Left renal pelvis (tissue), 4 donors: ENCODE measurements at regions not wholly inside any gene's neighbourhood (a gene's known extent, or its start where the extent isn't known, plus 50 kb on each side); places are given as distances from the start of the nearest gene placed in this dataset.

Source experiments
- DNase-seq, 4 donors: peaks; one replicate each; pipeline ENCODE4 v3.0.0-alpha.2; 2013; ENCODE audit warnings: low read depth in 4 of 4, low spot score in 3 of 4

DNA sequence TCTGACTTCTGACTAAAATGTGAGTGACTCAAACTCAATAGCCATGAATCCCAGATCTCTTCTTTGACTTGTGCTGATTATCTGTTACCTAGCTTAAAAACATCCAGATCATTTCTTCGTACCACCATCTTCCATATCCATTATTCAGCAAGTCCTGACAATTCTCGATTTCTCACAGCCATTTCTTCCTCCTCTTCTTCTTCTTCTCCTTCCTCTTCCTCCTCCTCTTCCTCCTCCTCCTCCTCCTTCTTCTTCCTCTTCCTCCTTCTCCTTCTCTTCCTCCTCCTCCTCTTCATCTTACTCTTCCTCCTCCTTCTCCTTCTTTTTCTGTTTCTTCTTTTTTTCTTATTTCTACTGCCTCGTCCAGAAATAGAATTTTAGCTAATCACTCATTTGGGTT is 77.0 kb upstream of the MAP1B start:
- DNase-seq, result no peak

DNA sequence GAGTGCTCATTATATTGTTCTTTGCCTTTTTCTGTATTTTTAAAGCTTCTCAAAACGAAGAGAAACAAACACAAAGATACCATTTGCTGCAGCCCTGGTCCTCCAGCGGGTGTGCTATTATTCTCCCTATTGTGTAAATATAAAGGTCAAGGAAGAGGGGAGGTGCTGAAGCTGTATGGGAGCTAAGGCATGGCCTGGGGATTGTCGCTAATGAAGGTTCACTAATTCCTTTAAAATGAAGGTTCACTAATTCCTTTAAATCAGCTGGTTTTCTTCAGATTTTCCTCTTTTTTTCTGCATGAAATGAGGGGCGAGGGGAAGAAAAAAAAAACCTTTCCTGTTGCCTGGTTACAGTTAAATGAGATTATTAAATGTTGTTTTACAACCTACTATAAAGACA is 74.5 kb upstream of the MAP1B start:
- no peak for DNase-seq

DNA sequence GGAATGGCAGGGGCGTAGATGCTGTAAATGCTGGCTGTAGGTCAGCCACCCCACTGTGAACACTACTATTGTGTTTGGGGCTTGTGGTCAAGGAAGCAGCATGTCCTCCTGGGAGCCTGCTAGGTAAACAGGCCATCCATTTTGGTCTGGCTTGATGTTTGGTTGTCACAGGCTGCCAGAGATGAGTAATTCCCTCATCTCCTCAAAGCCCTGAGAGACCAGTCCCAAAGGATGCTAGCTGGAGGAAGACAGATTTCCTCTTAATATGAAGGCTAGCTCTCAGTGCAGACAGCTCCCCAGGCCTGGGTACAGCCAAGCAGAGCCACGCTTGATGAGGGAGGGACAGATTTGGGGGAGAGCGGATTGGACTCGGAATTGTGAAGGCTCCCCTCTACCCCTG is 72.5 kb upstream of the MAP1B start:
- DNase-seq, result no peak

GRCh38 chr5:72035831-72036230 is 71.4 kb upstream of the MAP1B start:
- no peak for DNase-seq

GRCh38 chr5:72036951-72037350 is 70.3 kb upstream of the MAP1B start:
- DNase-seq, result no peak

- no peak for DNase-seq
These were observed 66.8 kb upstream of the MAP1B start for GRCh38 chr5:72040513-72040912.

DNA sequence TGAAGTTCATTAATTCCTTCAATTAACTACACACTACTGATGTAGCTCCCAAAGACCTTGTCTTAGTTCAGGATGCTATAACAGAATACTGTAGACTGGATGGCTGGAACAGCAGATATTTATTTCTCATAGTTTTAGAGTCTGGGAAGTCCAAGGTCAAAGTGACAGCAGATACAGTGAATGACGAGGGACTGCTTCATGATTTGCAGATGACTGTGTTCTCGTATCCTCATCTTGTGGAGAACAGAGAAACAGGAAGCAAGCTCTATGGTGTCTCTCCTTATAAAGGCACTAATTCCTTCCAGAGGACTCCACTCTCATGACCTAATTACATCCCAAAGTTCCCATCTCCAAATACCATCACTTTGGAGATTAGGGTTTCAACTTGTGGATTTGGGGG is 65.6 kb upstream of the MAP1B start:
- no peak for DNase-seq

- no peak for DNase-seq
These were observed 65.2 kb upstream of the MAP1B start for GRCh38 chr5:72042097-72042496.

DNA sequence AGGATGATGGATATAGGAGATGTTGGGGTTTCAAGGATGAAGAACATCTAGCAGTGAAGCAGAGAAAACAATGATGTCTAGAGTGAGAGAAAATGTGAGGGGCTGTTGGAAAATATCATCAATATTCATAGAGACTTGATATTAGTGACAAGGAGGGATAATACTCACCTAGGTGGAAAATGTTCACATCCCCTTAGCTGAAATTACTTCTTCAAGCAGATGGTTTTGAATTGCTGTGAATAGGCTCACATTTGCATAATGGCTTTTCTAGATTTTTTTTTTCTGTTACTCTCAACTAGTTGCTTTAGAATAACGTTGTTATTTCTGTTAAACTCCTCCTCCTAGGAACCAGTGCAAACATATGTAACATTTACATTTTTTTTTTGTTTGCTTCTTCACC is 61.6 kb upstream of the MAP1B start:
- no peak for DNase-seq

- no peak for DNase-seq
These were observed 61.2 kb upstream of the MAP1B start for GRCh38 chr5:72046106-72046505.

DNA sequence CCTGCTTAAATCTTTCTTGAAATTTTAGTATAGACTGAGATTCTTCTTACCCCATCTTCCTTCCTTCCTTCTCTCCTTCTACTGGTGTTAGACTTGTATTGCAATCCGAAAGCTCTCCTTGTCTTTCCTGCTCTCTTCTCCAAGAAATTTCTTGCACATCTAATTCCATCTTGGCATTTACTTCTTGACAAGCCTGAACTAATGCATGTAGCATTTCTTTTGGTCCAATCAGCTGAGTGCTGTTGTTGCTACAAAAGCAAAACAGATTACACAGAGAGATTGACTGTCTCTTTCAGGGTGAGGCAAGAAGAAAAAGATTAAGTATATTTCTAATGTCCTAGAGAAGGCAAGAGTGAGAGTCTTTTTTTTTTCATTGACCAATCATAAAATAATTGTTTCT is 51.6 kb upstream of the MAP1B start:
- DNase-seq, result no peak
